Ectodermal cell (in vitro differentiated cells): ENCODE measurements at regions not wholly inside any gene's neighbourhood (a gene's known extent, or its start where the extent isn't known, plus 50 kb on each side); places are given as distances from the start of the nearest gene placed in this dataset.

Experiments
- H3K27ac ChIP-seq: 2 replicates; pipeline ENCODE4 v1.7.0; 2013; ENCODE audit warnings: mild to moderate bottlenecking, low read depth, low read length; ENCODE audit not compliant: insufficient read depth, poor library complexity, severe bottlenecking
- H3K27me3 ChIP-seq: 2 replicates; pipeline ENCODE4 v1.7.0; 2013; ENCODE audit warnings: mild to moderate bottlenecking, low read length; ENCODE audit not compliant: insufficient read depth, control insufficient read depth, poor library complexity, severe bottlenecking
- H3K36me3 ChIP-seq: one replicate; pipeline ENCODE4 v1.7.0; 2013; ENCODE audit warnings: low read length; ENCODE audit not compliant: control insufficient read depth, insufficient read depth
- H3K4me1 ChIP-seq: one replicate; pipeline ENCODE4 v1.7.0; 2013; ENCODE audit warnings: low read length; ENCODE audit not compliant: control insufficient read depth, insufficient read depth
- H3K4me3 ChIP-seq: 2 replicates; pipeline ENCODE4 v1.7.0; 2013; ENCODE audit warnings: low read depth, low read length, control low read depth; ENCODE audit not compliant: insufficient read depth
- H3K9me3 ChIP-seq: 2 replicates; pipeline ENCODE4 v1.7.0; 2013; ENCODE audit warnings: mild to moderate bottlenecking, low read length, moderate library complexity; ENCODE audit not compliant: control insufficient read depth
- WGBS, 2 experiments: methylation state at CpG; one replicate each; pipeline ENCODE4 v1.1.7; 2013; ENCODE audit warnings: missing lambda C conversion rate in 2 of 2; 5-methylcytosine and 5-hydroxymethylcytosine counted together

DNA sequence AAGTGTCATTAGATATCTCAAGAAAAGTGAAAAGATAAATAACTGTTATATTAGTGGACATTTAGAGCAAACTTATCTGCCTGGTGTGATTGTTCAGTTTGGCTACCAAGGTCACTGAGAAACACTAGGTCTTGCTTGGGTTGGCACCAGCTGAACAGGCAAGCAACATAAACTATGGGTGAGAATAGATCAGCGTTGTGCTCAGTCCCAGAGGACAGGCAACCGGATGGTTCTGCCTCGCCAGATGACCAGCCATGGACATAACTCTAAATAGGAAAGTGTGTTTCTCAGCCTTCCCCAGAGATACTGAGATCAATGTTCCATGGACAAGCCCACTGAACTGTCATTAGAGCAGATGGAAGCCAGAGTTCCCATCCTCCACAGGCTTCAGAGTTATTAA is 203.4 kb upstream of the VRK2 start:
- WGBS, 2 experiments: 89 to 96% methylated on average over 3 of the region's 3 CpGs
- Histone ChIP-seq H3K27ac (no peak overlapping the region), H3K9me3 (no peaks in the 10 kb centered on the region)

DNA sequence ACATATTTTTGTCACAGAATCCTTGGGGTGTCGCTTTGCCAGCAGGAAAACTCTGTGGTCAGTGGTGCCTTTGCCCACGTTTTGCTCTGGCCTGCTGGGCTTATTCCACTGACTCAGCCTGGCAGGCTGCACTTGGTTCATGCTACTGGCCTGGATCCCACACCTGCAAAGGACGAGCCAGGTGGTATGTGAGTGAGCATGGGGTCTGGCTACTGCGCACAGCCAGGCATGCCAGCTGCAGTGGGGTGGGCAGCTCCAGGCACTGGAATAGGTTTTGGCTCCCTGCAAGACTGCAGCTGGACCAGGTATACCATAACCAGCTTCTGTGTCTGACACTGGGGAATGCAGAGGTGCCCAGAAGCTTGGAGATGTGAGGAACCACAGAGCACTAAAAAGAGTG is 197.9 kb upstream of the VRK2 start:
- H3K27me3 ChIP-seq: no peaks in the 10 kb centered on the region
- no peak overlapping the region for H3K27ac ChIP-seq
- 89 to 90% methylated on average over 4 of the region's 4 CpGs for WGBS, 2 experiments
- no peaks in the 10 kb centered on the region for H3K4me1 ChIP-seq
- no peaks in the 10 kb centered on the region for H3K9me3 ChIP-seq
- H3K36me3 ChIP-seq: no peaks in the 10 kb centered on the region
- no peak overlapping the region for H3K4me3 ChIP-seq

More for the DNA sequence above, 203.4 kb upstream of the VRK2 start:
- Histone ChIP-seq H3K27me3 (no peaks in the 10 kb centered on the region), H3K36me3 (no peaks in the 10 kb centered on the region), H3K4me3 (no peak overlapping the region), H3K4me1 (no peaks in the 10 kb centered on the region)

DNA sequence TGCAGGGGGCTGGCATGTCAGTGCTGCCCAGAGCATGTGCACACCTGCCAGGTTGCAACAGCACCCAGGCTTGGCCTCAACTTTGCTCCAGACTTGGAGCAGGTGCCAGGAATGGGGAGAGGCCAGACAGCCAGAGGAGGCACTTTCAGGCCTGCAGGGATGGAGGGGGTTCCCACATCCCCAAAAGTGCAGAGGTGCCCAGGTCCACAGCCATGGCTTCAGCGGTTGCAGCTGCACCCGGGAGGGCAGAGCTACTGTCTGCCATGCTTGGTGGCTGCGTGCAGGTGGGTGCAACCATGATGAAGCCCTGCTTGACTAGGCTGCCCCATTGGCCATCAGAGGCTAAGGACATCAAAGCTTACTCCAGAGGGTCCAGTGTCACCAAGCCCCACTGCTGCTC is 196.8 kb upstream of the VRK2 start:
- H3K4me3 ChIP-seq: no peak overlapping the region
- H3K36me3 ChIP-seq: no peaks in the 10 kb centered on the region
- H3K9me3 ChIP-seq: no peaks in the 10 kb centered on the region
- H3K27me3 ChIP-seq: no peaks in the 10 kb centered on the region
- no peaks in the 10 kb centered on the region for H3K4me1 ChIP-seq
- 94 to 98% methylated on average over 3 of the region's 3 CpGs for WGBS, 2 experiments
- no peak overlapping the region for H3K27ac ChIP-seq

DNA sequence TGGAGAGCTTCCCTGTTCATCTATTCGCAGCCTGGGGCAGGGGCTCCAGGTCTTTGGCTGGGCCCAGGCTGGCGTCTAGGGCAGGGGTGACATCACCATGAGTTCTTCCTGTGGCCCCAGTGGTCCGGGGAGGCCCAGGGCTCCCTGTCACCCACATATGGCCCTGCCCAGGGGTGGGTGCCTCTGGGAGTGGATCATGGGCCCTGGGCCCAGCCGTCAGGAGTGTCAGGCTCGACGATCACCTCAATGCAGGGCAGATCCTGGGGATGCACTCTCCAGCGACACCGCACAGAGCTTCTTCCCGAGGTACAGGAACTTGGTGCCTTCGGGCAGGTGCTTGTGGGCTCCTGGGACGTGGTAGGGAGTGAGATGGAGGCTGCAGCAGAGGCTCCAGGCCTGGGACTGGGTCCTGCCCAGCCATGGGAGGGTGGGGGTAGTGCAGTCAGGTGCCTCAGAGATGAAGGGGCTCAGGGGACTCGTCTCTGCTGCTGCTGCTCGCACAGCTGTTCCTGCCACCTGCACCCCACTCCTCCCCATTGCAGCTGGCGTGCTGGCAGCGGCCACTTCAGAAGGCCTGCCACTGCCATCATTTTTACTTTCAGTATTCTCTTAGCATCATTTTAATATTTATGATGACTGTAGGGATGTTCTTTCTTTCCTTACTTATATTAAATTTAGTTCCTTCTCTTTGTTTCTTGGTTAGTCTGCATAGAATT is 196.0 kb upstream of the VRK2 start:
- H3K27ac ChIP-seq: no peak overlapping the region
- H3K4me1 ChIP-seq: no peaks in the 10 kb centered on the region
- WGBS, 2 experiments: 93 to 97% methylated on average over 15 of the region's 15 CpGs
- H3K4me3 ChIP-seq: no peak overlapping the region
- H3K36me3 ChIP-seq: no peaks in the 10 kb centered on the region
- H3K9me3 ChIP-seq: no peaks in the 10 kb centered on the region
- no peaks in the 10 kb centered on the region for H3K27me3 ChIP-seq

DNA sequence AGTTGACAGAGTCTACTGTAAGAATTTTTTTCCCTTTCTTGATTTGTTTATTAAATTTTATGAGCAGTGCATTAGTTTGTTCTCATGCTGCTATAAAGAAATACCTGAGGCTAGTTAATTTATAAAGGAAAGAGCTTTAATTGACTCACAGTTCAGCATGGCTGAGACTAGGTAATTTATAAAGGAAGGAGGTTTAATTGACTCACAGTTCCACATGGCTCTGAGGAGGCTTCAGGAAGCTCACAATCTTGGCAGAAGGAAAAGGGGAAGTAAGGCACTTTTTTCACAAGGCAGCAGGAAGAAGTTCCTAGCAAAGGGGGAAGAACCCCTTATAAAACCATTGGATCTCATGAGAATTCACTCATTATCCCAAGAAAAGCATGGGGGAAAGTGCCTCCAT is 191.4 kb upstream of the VRK2 start:
- Histone ChIP-seq H3K4me1 (no peaks in the 10 kb centered on the region), H3K27ac (no peak overlapping the region), H3K36me3 (no peaks in the 10 kb centered on the region), H3K4me3 (no peak overlapping the region), H3K9me3 (no peaks in the 10 kb centered on the region), H3K27me3 (no peaks in the 10 kb centered on the region)

DNA sequence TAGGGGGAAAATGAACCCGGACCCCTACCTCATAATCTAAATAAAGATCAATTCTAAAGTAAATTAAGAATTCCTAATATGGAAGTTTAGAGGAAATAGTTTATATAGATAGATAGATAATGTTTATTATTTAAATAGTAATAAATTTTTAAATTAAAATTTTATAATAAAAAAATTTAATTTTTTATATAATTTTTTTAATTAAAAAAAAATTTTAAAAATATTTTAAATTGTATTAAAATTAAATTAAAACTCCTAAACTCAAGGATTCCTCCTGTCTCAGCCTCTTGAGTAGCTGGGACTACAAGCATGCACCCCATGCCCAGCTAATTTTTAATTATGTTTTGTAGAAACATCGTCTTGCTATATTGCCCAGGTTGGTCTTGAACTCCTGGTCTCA is 186.9 kb upstream of the VRK2 start:
- Histone ChIP-seq H3K27me3 (no peaks in the 10 kb centered on the region), H3K9me3 (no peaks in the 10 kb centered on the region), H3K4me3 (no peak overlapping the region), H3K27ac (no peak overlapping the region), H3K4me1 (no peaks in the 10 kb centered on the region), H3K36me3 (no peaks in the 10 kb centered on the region)
- WGBS, 2 experiments: 92 to 100% methylated on average over 1 of the region's 2 CpGs

DNA sequence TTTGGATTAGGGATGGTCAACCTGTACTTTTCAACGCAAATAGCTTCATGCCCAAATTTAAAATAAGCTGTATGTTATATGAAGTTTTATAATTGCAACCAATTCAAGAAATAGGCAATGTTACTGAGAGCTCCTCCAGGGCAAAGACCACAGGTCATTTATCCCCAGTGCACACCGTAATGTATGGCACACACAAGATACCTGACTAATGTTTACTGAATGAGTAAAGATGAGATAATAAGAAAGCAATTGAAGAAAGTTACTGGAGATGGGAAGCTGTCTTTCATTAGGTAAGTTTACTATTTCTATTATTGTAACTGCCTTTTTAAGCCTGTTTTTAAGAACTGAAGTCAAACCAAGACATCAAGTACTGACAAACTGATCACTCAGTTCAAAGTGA is 184.5 kb upstream of the VRK2 start:
- H3K27me3 ChIP-seq: no peaks in the 10 kb centered on the region
- no peak overlapping the region for H3K27ac ChIP-seq
- H3K4me3 ChIP-seq: no peak overlapping the region
- H3K9me3 ChIP-seq: no peaks in the 10 kb centered on the region
- 100% methylated on average over 1 of the region's 2 CpGs for WGBS, 2 experiments
- no peaks in the 10 kb centered on the region for H3K4me1 ChIP-seq
- no peaks in the 10 kb centered on the region for H3K36me3 ChIP-seq

DNA sequence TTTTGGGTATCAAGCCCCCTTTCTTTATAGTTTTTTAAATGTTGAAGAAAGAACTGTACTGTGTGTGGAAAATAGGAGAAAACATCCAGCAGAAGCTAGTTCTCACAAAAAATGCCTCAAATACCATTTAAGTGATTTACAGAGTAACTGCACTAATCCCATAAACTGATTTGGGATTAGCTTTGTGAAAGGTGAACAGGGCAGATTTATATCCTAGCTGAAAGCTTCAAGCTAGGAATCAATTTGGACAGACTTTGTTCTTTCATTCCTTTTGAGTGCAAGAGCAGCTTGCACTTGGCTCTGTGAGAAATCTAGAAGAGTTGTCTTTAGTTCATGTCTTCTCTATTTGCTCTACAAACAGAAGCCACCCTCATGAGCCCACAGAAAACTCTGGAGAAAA is 183.9 kb upstream of the VRK2 start:
- no peak overlapping the region for H3K27ac ChIP-seq
- no peaks in the 10 kb centered on the region for H3K36me3 ChIP-seq
- no peaks in the 10 kb centered on the region for H3K27me3 ChIP-seq
- no peaks in the 10 kb centered on the region for H3K9me3 ChIP-seq
- no peak overlapping the region for H3K4me3 ChIP-seq
- no peaks in the 10 kb centered on the region for H3K4me1 ChIP-seq

DNA sequence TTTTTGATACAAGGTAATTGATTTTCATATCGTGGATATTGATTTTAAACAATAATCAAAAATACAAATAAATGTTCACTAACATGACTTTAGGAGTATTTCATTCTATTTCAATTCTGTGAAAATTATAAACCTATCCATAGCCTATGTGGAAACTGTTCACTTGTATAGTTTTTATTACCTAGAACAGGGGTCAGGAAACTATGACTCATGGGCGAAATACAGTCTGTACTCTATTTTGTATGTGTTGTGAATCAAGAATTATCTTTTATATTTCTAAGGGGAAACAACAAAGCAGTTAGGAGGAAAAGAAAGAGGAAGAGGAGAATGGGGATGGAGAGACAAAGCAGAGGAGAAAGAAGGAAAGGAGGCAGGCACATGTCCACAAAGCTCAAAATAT is 181.7 kb upstream of the VRK2 start:
- no peaks in the 10 kb centered on the region for H3K4me1 ChIP-seq
- H3K4me3 ChIP-seq: no peak overlapping the region
- WGBS, 2 experiments: 83 to 88% methylated on average over 1 of the region's 2 CpGs
- no peaks in the 10 kb centered on the region for H3K36me3 ChIP-seq
- H3K27ac ChIP-seq: no peak overlapping the region
- H3K27me3 ChIP-seq: no peaks in the 10 kb centered on the region
- no peaks in the 10 kb centered on the region for H3K9me3 ChIP-seq

DNA sequence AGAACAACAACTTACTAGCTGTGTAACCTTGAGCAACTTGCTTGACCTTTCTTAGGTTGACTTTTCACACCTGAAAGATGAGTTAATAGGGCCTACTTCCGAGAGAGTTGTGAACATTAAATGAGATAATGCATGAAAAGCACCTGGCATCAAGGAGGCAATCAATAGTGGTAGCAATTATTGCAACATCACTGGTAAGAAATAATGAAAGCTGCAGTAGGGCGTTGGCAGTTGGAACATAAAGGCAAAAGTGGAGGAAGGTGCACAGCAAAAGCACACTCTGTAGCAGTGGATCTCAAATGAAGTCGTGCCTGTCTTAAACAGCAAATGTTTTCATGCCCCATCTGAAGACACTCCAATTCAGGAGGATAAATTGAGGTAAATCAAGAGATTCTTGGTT is 178.9 kb upstream of the VRK2 start:
- no peaks in the 10 kb centered on the region for H3K27me3 ChIP-seq
- no peaks in the 10 kb centered on the region for H3K36me3 ChIP-seq
- WGBS, 2 experiments: 91 to 96% methylated on average over 3 of the region's 3 CpGs

DNA sequence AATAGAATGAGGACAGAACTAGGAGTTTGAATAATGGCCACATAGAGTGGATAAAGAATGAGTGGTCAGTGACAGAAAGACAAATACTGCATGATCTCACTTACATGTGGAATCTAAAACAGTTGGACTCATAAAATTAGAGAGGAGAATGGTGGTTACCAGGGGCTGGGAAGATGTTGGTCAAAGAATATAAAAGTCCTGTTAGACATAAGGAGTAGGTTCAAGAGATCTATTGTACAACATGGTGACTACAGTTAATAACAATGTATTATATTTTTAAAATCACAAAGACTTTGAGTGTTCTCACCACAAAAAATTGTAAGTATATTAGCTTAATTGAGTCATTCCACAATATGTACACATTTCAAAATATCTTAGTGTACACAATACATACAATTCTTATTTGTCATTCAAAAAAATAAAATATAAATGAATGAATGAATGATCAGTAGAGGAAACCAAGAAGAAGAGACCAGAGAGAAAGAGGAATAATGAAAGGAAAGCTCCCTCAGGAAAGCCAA is 177.9 kb upstream of the VRK2 start:
- H3K27me3 ChIP-seq: no peaks in the 10 kb centered on the region
- no peaks in the 10 kb centered on the region for H3K36me3 ChIP-seq
- no peaks in the 10 kb centered on the region for H3K9me3 ChIP-seq
- no peak overlapping the region for H3K4me3 ChIP-seq
- H3K4me1 ChIP-seq: no peaks in the 10 kb centered on the region
- no peak overlapping the region for H3K27ac ChIP-seq

More for the DNA sequence above, 178.9 kb upstream of the VRK2 start:
- no peak overlapping the region for H3K4me3 ChIP-seq
- H3K9me3 ChIP-seq: no peaks in the 10 kb centered on the region
- no peaks in the 10 kb centered on the region for H3K4me1 ChIP-seq
- no peak overlapping the region for H3K27ac ChIP-seq
